Hematopoietic multipotent progenitor cell treated with erythropoietin and hydrocortisone succinate and interleukin-3 and kit ligand, for 4 days (in vitro differentiated cells): ENCODE measurements at regions not wholly inside any gene's neighbourhood (a gene's known extent, or its start where the extent isn't known, plus 50 kb on each side); places are given as distances from the start of the nearest gene placed in this dataset.

Experiments
- DNase-seq: peaks from one replicate; pipeline ENCODE4 v3.0.0-alpha.2; 2015

DNA sequence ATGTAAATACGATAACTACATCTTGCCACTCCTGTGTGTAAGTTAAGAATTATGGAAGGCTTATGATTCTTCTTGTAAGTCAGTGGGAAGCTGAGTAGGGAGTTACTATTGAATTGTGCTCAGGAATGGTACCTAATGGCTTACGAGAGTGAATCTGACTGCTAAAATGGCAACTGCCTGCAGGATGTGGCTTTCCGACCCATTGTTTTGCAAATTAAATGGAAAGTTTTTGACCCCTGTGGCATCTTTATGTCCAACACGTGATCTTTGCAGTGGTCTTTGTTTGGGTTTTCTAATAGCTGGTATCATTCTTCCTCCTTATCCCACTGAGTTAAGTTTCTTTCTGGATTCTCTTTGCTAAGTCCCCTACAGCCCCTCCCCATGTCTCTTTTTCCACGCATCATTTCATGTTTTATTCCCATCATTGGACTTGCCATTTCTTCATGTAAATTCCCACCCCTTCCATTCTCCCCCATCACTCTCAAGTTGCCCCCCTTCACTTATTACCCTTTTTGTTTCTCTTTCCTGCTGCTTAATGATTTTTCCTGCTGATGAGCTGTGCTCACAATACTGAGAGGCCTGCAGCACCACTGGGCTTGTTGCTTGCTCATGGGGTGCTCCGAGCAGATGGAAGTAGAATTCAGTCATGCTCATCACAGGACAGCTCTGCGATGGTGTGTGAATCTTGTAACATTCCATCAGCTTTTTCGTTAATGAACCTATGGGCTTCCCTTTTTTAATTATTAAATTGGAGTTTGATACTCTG is 428.2 kb upstream of the IL12A start:
- DNase-seq: no peak

DNA sequence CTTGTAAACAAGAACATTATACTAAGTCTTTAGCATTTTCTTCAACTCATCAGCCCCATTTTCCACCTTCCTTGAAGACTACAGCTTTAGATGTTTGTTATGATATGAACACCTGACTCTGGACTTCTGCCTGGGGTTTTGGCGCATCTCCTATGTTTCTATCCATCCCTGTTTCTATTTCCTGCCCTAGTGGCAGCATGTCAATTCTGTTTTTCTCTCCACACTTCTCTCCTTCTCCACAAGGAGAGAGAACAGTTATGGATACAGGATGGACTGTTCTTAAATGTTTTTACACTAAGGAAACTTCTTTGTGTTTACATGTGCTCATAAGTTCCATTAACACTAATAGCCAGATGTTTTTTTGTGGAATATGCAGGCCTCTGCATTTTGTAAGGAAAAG is 423.3 kb upstream of the IL12A start:
- no peak for DNase-seq

GRCh38 chr3:159583662-159584061 is 405.0 kb upstream of the IL12A start:
- no peak for DNase-seq

GRCh38 chr3:159584421-159584820 is 404.2 kb upstream of the IL12A start:
- no peak for DNase-seq

GRCh38 chr3:159586571-159587202 is 401.9 kb upstream of the IL12A start:
- peak; percentile 18 for DNase-seq

GRCh38 chr3:159593927-159594605 is 394.6 kb upstream of the IL12A start:
- no peak for DNase-seq

DNA sequence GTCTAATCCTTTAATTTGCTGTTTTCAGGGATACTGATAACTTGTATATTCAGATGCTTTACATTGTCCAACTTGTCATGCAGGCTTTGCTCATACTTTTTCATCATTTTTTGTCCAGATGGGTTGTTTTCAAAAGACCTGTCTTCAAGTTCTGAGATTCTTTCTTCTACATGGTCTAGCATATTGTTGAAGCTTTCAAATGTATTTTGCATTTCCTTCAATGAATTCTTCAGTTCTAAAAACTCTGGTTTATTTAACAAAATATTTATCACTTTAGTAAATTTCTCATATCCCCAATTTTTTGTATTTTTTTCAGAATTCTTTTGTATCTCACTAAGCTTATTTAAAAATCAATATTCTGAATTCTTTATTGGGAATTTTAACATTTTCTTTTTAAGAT is 388.3 kb upstream of the IL12A start:
- DNase-seq: no peak

DNA sequence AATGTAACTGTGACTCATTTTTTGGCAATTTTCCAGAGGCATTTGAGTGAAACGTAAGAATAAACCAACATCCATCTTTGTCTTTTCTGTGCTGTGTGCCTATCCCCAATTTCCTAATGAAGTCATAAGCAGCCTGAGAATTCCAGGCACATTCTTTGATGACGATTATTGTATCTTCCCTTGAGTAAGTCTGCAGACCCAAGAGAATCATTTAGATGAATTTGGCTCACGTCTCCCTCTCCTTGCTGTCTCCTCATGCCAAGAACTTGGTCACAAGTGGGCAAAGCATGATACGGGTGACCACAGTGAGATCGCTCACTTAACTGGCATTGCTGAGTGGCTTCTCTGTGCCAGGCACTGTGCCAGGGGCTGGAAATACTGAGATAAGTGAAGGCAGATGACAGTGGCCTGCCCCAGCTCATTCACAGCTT is 384.5 kb upstream of the IL12A start:
- no peak for DNase-seq

- no peak for DNase-seq
Measured at GRCh38 chr3:159605101-159605500, 383.5 kb upstream of the IL12A start.

GRCh38 chr3:159605776-159606175 is 382.9 kb upstream of the IL12A start:
- DNase-seq: no peak

DNA sequence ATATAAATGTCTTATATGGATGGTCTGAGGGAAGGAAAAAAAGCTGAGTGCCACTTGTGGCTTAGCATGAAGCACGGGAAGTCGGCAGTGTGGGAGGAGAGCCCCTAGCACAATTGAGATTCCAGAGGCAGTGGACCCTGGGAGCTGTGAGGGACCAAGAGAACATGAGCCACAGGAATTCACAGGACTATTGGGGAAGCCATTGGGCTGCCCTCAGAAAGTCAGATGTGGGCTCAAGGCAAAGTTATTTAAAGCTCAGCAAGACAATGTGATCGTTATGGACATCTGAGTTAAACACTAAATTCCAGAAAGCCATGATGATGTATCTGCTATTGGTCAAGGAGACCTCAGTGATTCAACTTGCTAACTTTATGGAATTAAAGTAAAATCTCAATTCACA is 380.8 kb upstream of the IL12A start:
- no peak for DNase-seq

- no peak for DNase-seq
Measured at GRCh38 chr3:159608311-159608710, 380.3 kb upstream of the IL12A start.

GRCh38 chr3:159609625-159610024 is 379.0 kb upstream of the IL12A start:
- no peak for DNase-seq

- DNase-seq: peak; percentile 2
Measured at GRCh38 chr3:159616234-159616825, 372.3 kb upstream of the IL12A start.

DNA sequence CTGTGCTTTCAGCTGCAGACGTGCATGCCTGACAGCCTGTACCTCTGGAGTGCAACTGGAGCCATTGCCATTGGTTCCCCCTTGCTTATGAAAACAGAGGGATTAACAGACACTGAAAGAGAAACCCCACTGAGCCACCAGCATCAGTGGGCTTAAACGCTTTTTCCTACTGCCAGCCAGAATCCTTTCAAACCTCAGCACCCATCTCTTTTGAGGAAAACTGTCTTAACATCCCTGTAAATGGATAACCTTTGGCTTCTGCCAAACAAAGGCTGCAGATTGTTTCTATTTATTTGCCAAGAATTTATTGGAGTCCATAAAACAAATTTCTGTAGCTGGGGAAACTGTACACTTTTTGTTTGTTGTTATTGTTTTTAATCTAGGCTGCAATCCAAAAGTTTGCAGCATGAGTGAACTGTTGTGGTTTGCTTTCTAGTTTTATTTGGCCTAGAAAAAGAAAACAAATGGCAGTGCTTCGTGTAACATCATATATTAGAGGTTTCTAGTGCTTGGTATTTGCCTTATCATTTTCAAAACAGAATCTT is 369.2 kb upstream of the IL12A start:
- no peak for DNase-seq

DNA sequence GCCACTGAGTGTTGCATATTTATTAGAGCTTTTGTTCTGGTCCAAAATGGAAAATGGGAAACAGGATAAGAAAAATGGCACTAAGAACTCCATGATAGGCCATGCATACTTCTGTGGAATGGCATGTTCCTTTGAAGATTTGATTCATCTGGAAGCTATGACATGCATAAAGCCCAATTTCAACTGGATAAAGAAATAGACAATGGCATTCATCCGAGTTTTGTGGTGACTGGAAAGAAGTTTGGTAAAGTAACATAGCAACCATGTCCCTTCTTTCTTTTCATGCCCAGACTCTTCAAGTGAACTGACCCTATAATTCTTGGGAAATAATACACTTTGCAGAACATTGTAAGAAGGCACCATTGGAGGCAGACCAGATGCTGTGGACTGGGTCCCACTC is 368.4 kb upstream of the IL12A start:
- DNase-seq: no peak

- DNase-seq: no peak
Measured at GRCh38 chr3:159620873-159621272, 367.8 kb upstream of the IL12A start.

- no peak for DNase-seq
Measured at GRCh38 chr3:159624616-159625015, 364.0 kb upstream of the IL12A start.

- no peak for DNase-seq
Measured at GRCh38 chr3:159625594-159625993, 363.0 kb upstream of the IL12A start.

DNA sequence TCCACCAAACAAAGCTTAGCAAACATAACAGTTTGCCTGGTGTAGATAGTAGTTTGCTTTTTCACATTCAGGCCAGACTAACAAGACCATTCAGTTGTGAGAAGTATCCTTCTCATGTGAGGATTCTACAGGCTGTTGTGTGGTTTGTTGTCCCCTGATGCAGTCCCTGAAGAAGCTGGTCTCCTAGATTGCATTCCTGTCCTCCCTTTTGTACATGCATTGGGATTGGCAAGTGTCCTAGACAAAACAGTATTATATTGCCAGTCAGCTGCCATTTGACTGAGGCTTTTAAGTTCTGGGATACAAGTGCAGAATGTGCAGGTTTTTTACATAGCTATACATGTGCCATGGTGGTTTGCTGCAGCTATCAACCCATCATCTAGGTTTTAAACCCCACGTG is 362.0 kb upstream of the IL12A start:
- DNase-seq: no peak

GRCh38 chr3:159627229-159627628 is 361.4 kb upstream of the IL12A start:
- DNase-seq: no peak

- no peak for DNase-seq
Measured at GRCh38 chr3:159627634-159628033, 361.0 kb upstream of the IL12A start.

DNA sequence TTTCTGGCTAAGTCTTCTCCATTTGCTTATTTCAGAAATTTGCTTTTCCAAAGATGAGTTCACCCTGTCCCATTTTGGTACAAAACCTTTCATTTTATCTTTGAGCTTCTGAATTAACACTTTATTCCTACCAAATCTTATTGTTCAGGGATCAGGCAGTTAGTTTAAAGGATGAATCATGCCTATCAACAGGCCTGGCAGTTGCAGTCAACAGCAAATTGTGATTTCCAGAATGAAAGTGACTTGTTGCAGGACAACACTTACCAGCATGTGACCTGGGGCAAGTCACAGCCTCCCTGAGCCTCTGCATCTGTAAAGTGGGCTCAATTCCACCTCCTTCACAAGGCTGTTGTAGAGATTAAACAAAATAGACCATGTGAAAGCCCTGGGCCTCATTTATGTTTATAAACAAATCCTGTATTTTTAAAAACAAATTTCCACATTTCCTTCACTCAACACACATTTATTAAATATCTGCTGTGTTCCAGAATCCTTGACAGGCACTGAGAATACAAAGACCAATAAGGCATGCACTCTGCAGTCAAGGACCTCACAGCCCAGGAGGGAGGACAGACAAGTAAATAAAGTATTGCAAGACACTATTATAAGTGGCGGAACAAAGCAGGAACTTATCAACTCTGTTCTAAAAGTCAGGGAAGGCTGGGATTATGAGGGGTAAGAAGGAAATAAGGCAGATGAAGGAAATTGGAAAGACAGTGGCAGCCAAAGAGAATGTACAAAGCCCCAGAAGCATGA is 359.1 kb upstream of the IL12A start:
- DNase-seq: no peak
